GM12891 (cell line): ENCODE measurements at regions not wholly inside any gene's neighbourhood (a gene's known extent, or its start where the extent isn't known, plus 50 kb on each side); places are given as distances from the start of the nearest gene placed in this dataset.

Experiments
- POLR2A ChIP-seq: IDR thresholded peaks from 2 replicates; pipeline ENCODE4 v1.6.1; 2011; ENCODE audit warnings: low read depth, low read length, control low read depth
- POLR2AphosphoS5 ChIP-seq: IDR thresholded peaks from 2 replicates; pipeline ENCODE4 v1.6.1; 2011; ENCODE audit warnings: low read depth, low read length, control low read depth
- POU2F2 ChIP-seq: IDR thresholded peaks from 2 replicates; pipeline ENCODE4 v1.6.1; 2011; ENCODE audit warnings: low read depth, mild to moderate bottlenecking, control low read depth, low read length, moderate library complexity
- TAF1 ChIP-seq: IDR thresholded peaks from 2 replicates; pipeline ENCODE4 v1.6.1; 2011; ENCODE audit warnings: low read depth, low read length, control low read depth

GRCh38 chr14:87745507-87746118, 247.4 kb downstream of the GALC start:
- TF ChIP-seq POLR2AphosphoS5 (no peak), POLR2A (no peak), TAF1 (no peak), POU2F2 (no peak)
